WI38 (cell line): ENCODE measurements at regions not wholly inside any gene's neighbourhood (a gene's known extent, or its start where the extent isn't known, plus 50 kb on each side); places are given as distances from the start of the nearest gene placed in this dataset.

Experiments
- H3K4me3 ChIP-seq: 2 replicates; pipeline ENCODE4 v1.5.1; 2011; ENCODE audit warnings: low read depth, mild to moderate bottlenecking, control low read depth, low read length
- CTCF ChIP-seq: IDR thresholded peaks from 2 replicates; pipeline ENCODE4 v1.5.1; 2012; ENCODE audit warnings: low read depth, mild to moderate bottlenecking, control low read depth, low read length

GRCh38 chr1:213464786-213465460, 413.9 kb downstream of the RPS6KC1 start:
- TF ChIP-seq CTCF = no peak
- H3K4me3 ChIP-seq = no peak overlapping the region

GRCh38 chr1:213466541-213466940, 415.5 kb downstream of the RPS6KC1 start:
- no peak overlapping the region for H3K4me3 ChIP-seq
- TF ChIP-seq CTCF = no peak

GRCh38 chr1:213474054-213474453, 423.0 kb downstream of the RPS6KC1 start:
- no peak overlapping the region for H3K4me3 ChIP-seq
- TF ChIP-seq CTCF = no peak

GRCh38 chr1:213481395-213481794, 430.4 kb downstream of the RPS6KC1 start:
- no peak for TF ChIP-seq CTCF
- no peak overlapping the region for H3K4me3 ChIP-seq

DNA sequence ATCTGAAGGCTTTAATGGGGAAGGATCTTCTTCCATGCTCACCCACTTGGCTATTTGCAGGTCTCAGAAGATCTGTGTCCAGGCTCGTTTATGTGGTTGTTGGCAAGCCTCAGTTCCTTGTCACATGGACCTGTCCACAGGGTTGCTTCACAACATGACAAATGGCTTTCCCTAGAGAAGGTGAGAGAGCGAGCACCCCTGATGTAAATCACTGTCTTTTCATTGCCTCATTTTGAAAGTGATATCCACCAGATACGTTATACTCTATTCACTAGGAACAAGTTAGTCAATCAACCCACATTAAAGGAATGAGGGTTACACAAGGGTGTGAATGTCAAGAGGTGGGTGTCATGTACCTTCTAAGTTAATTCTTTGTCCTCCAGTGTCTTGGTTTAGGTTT, 433.3 kb downstream of the RPS6KC1 start:
- no peak overlapping the region for H3K4me3 ChIP-seq
- no peak for TF ChIP-seq CTCF

GRCh38 chr1:213484758-213485157, 433.7 kb downstream of the RPS6KC1 start:
- no peak for TF ChIP-seq CTCF
- H3K4me3 ChIP-seq = no peak overlapping the region

GRCh38 chr1:213486488-213486887, 435.4 kb downstream of the RPS6KC1 start:
- no peak for TF ChIP-seq CTCF
- H3K4me3 ChIP-seq = no peak overlapping the region
